ENCODE measurements at regions not wholly inside any gene's neighbourhood (a gene's known extent, or its start where the extent isn't known, plus 50 kb on each side); places are given as distances from the start of the nearest gene placed in this dataset.

- TF ChIP-seq SIN3A (IDR thresholded peaks at IDR 0.05; ENCODE audit: borderline replicate concordance, insufficient read depth, low read length) (no peak), REST (IDR thresholded peaks at IDR 0.05; ENCODE audit: insufficient read depth in 1 of 2, low read depth in 2 of 2, low read length in 2 of 2) (no peak), POLR2AphosphoS5 (IDR thresholded peaks at IDR 0.05; ENCODE audit: low read depth, low read length) (no peak), TAF1 (IDR thresholded peaks at IDR 0.05; ENCODE audit: borderline replicate concordance, insufficient read depth, low read length) (no peak)
Measured at GRCh38 chr10:3355536-3355935, 183.0 kb upstream of the PITRM1 start.
